ENCODE measurements at regions not wholly inside any gene's neighbourhood (a gene's known extent, or its start where the extent isn't known, plus 50 kb on each side); places are given as distances from the start of the nearest gene placed in this dataset.

GRCh38 chr4:14719053-14719452 is 283.2 kb upstream of the CPEB2 start:
- Mint-ChIP-seq H3K9me3 (no peaks in the 10 kb centered on the region), H3K27me3 (peaks cover 13 to 26% of the 10 kb centered on the region in 2 donors), H3K4me1 (ENCODE audit: low read depth in 2 of 2) (peaks cover 0 to 3% of the 10 kb centered on the region in 2 donors), H3K36me3 (ENCODE audit: insufficient read depth) (no peaks in the 10 kb centered on the region), H3K27ac (no peak overlapping the region), H3K4me3 (no peak overlapping the region)
- ATAC-seq (replicated peaks) (no peak), DNase-seq (no peak)

GRCh38 chr4:14726441-14726840 is 275.8 kb upstream of the CPEB2 start:
- Mint-ChIP-seq H3K36me3 (ENCODE audit: insufficient read depth) (no peaks in the 10 kb centered on the region), H3K27ac (no peak overlapping the region), H3K9me3 (no peaks in the 10 kb centered on the region), H3K27me3 (peaks cover 0 to 9% of the 10 kb centered on the region in 2 donors), H3K4me3 (no peak overlapping the region), H3K4me1 (ENCODE audit: low read depth in 2 of 2) (no peaks in the 10 kb centered on the region)
- ATAC-seq (replicated peaks) (no peak), DNase-seq (no peak)

DNA sequence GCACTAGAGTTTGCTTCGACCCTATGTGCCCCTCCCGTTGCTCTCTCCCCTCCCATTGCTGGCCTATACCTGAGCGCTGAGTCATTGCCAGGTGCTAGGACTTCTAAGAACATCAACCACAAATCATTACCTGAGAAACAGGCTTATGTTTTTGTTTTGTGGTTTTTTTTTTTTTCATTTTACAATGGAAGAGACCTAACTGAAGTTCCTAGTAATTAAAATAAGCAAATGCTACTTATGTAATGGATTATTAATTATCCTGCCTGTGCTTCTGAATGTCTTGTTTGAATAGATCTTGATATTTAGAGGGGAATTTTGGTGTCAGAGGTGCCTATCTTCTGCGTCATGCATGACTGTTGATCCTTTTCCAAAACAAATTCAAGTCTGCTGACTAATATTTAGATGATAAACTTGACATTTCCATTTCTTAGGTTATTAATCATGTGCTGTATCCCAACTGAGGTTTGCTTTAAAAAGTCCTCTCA is 275.4 kb upstream of the CPEB2 start:
- no peak for ATAC-seq (replicated peaks)
- Mint-ChIP-seq H3K27me3 (peaks cover 0 to 9% of the 10 kb centered on the region in 2 donors), H3K36me3 (ENCODE audit: insufficient read depth) (no peaks in the 10 kb centered on the region), H3K27ac (no peak overlapping the region), H3K4me3 (no peak overlapping the region), H3K4me1 (ENCODE audit: low read depth in 2 of 2) (no peaks in the 10 kb centered on the region), H3K9me3 (no peaks in the 10 kb centered on the region)
- no peak for DNase-seq

- no peaks in the 10 kb centered on the region for H3K36me3 Mint-ChIP-seq (ENCODE audit: insufficient read depth)
- no peak for DNase-seq
- H3K9me3 Mint-ChIP-seq = no peaks in the 10 kb centered on the region
- ATAC-seq (replicated peaks) = no peak
- H3K27ac Mint-ChIP-seq = no peak overlapping the region
- H3K27me3 Mint-ChIP-seq = peaks cover 0 to 9% of the 10 kb centered on the region in 2 donors
- H3K4me3 Mint-ChIP-seq = no peak overlapping the region
- H3K4me1 Mint-ChIP-seq (ENCODE audit: low read depth in 2 of 2) = no peaks in the 10 kb centered on the region
Observed at GRCh38 chr4:14729282-14730000, 272.8 kb upstream of the CPEB2 start.

DNA sequence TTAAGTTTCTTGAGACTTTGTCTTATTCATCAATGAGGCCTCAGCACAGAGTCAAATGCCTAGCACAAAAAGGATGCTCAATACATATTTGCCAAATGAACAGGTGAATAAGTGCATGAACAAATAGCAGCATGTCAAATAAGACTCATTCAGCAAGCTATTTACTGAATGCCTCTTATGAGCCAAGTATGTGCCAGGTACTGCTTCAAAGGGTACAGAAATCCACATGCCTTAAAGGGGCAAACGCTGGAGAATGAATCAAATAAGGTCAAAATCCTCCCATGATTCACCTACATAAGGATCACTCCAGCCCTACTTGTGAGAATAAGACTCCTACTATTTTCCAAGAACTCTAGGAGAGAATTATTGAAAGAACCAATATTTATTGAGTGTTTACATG is 260.2 kb upstream of the CPEB2 start:
- Mint-ChIP-seq H3K27ac (no peak overlapping the region), H3K9me3 (no peaks in the 10 kb centered on the region), H3K4me1 (ENCODE audit: low read depth in 2 of 2) (no peaks in the 10 kb centered on the region), H3K36me3 (ENCODE audit: insufficient read depth) (no peaks in the 10 kb centered on the region), H3K4me3 (no peak overlapping the region), H3K27me3 (peaks cover 8 to 17% of the 10 kb centered on the region in 2 donors)
- DNase-seq (no peak), ATAC-seq (replicated peaks) (no peak)

- peaks cover 8 to 28% of the 10 kb centered on the region in 2 donors for H3K27me3 Mint-ChIP-seq
- no peaks in the 10 kb centered on the region for H3K9me3 Mint-ChIP-seq
- no peak overlapping the region for H3K4me3 Mint-ChIP-seq
- H3K4me1 Mint-ChIP-seq (ENCODE audit: low read depth in 2 of 2) = no peaks in the 10 kb centered on the region
- H3K27ac Mint-ChIP-seq = no peak overlapping the region
- DNase-seq (no peak), ATAC-seq (replicated peaks) (no peak)
- H3K36me3 Mint-ChIP-seq (ENCODE audit: insufficient read depth) = no peaks in the 10 kb centered on the region
Observed at GRCh38 chr4:14743172-14743571, 259.1 kb upstream of the CPEB2 start.

DNA sequence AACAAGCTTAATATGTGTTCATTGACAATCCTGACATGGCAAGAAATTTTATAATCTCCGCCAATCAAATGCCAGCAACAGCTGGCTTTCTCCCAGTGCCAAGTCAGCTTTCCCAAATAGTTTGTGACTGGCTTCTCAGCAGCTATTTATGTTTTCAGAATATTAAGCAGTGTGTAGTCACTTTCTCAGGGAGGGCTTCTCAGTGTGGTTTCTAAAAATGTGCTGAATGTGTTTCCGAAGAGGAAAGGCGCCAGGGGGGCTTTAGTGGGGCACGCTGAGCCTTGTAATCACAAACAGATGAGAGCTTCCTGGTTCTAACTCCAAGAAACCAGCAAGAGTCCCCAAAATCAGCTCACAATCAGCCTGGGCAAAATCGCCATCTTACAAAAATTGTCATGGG is 258.7 kb upstream of the CPEB2 start:
- no peaks in the 10 kb centered on the region for H3K36me3 Mint-ChIP-seq (ENCODE audit: insufficient read depth)
- ATAC-seq (replicated peaks) (no peak), DNase-seq (no peak)
- no peaks in the 10 kb centered on the region for H3K9me3 Mint-ChIP-seq
- no peak overlapping the region for H3K4me3 Mint-ChIP-seq
- H3K27ac Mint-ChIP-seq = no peak overlapping the region
- H3K4me1 Mint-ChIP-seq (ENCODE audit: low read depth in 2 of 2) = no peaks in the 10 kb centered on the region
- H3K27me3 Mint-ChIP-seq = peaks cover 8 to 28% of the 10 kb centered on the region in 2 donors

DNA sequence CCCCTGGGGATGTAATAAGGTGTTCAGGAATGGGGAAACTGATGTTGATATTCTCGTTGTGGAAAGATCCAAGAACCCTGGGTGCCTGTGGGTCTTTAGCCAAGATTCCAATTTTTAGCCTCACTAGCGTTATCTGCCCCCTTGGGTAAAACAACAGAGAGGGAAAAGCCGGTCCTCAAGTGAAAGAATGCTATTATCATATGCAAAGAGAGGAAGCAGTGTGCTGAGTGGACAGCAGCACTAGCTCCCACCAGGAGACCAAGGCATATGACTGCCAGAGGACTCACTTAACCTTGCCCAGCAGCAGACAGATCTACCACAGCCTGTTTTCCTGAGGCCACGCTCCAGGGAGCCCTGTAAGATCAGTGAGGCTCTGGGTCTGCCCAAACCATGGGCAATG is 257.9 kb upstream of the CPEB2 start:
- H3K4me3 Mint-ChIP-seq = no peak overlapping the region
- peaks cover 8 to 28% of the 10 kb centered on the region in 2 donors for H3K27me3 Mint-ChIP-seq
- ATAC-seq (replicated peaks) (no peak), DNase-seq (no peak)
- no peaks in the 10 kb centered on the region for H3K36me3 Mint-ChIP-seq (ENCODE audit: insufficient read depth)
- no peaks in the 10 kb centered on the region for H3K4me1 Mint-ChIP-seq (ENCODE audit: low read depth in 2 of 2)
- no peaks in the 10 kb centered on the region for H3K9me3 Mint-ChIP-seq
- H3K27ac Mint-ChIP-seq = no peak overlapping the region

- Mint-ChIP-seq H3K36me3 (ENCODE audit: insufficient read depth) (no peaks in the 10 kb centered on the region), H3K9me3 (peaks cover 0 to 2% of the 10 kb centered on the region in 2 donors), H3K27ac (no peak overlapping the region), H3K4me3 (no peak overlapping the region), H3K27me3 (peaks cover 6 to 10% of the 10 kb centered on the region in 2 donors), H3K4me1 (ENCODE audit: low read depth in 2 of 2) (no peaks in the 10 kb centered on the region)
- no peak for DNase-seq
- no peak for ATAC-seq (replicated peaks)
Observed at GRCh38 chr4:14749910-14750309, 252.4 kb upstream of the CPEB2 start.

DNA sequence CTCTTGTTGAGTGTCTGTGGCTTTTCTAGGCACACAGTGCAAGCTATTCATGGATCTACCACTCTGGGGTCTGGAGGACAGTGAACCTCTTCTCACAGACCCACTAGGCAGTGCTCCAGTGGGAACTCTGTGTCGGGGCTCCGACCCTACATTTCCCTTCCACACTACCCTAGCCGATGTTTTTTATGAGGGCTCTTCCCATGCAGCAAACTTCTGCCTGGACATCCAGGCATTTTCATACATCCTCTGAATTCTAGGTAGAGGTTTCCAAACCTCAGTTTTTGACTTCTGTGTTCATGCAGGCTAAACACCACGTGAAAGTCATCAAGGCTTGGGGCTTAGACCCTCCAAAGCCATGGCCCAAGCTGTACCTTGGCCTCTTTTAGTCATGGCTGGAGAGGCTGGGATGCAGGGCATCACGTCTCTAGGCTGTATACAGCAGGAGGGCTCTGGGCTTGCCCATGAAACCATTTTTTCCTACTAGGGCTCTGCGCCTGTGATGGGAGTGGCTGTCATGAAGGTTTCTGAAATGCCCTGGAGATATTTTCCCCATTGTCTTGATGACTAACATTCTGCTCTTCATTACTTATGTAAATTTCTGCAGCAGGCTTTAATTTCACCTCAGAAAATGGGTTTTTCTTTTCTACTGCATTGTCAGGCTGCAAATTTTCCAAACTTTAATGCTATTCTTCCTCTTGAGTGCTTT is 249.8 kb upstream of the CPEB2 start:
- ATAC-seq (replicated peaks) (no peak), DNase-seq (no peak)
- H3K27me3 Mint-ChIP-seq = peaks cover 6% of the 10 kb centered on the region in 2 donors
- no peaks in the 10 kb centered on the region for H3K4me1 Mint-ChIP-seq (ENCODE audit: low read depth in 2 of 2)
- H3K36me3 Mint-ChIP-seq (ENCODE audit: insufficient read depth) = no peaks in the 10 kb centered on the region
- no peak overlapping the region for H3K4me3 Mint-ChIP-seq
- H3K27ac Mint-ChIP-seq = no peak overlapping the region
- peaks cover 0 to 2% of the 10 kb centered on the region in 2 donors for H3K9me3 Mint-ChIP-seq

GRCh38 chr4:14767142-14767541 is 235.1 kb upstream of the CPEB2 start:
- DNase-seq = no peak
- H3K4me3 Mint-ChIP-seq = no peak overlapping the region
- H3K9me3 Mint-ChIP-seq = no peaks in the 10 kb centered on the region
- H3K27ac Mint-ChIP-seq = no peak overlapping the region
- no peaks in the 10 kb centered on the region for H3K36me3 Mint-ChIP-seq (ENCODE audit: insufficient read depth)
- no peak for ATAC-seq (replicated peaks)
- H3K4me1 Mint-ChIP-seq (ENCODE audit: low read depth in 2 of 2) = no peaks in the 10 kb centered on the region
- peaks cover 0 to 15% of the 10 kb centered on the region in 2 donors for H3K27me3 Mint-ChIP-seq

DNA sequence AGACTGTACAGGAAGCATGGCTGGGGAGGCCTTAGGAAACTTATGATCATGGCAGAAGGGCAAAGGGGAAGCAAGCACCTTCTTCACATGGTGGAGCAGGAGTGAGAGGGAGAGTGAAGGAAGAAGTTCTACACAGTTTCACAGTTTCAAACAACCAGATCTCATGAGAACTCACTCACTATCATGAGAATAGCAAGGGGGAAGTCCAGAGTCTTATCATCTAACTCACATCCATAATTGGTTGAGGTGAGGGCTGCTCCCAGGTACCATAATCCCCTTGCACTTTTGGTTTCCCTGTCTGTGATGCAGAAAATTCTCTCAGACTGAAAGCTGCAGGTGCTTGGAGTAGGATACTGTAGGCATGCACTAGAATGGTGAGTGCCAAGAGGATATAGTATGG is 233.8 kb upstream of the CPEB2 start:
- Mint-ChIP-seq H3K9me3 (no peaks in the 10 kb centered on the region), H3K4me3 (no peak overlapping the region), H3K27me3 (peaks cover 0 to 15% of the 10 kb centered on the region in 2 donors), H3K27ac (no peak overlapping the region), H3K4me1 (ENCODE audit: low read depth in 2 of 2) (no peaks in the 10 kb centered on the region), H3K36me3 (ENCODE audit: insufficient read depth) (no peaks in the 10 kb centered on the region)
- ATAC-seq (replicated peaks) = no peak
- DNase-seq = no peak

DNA sequence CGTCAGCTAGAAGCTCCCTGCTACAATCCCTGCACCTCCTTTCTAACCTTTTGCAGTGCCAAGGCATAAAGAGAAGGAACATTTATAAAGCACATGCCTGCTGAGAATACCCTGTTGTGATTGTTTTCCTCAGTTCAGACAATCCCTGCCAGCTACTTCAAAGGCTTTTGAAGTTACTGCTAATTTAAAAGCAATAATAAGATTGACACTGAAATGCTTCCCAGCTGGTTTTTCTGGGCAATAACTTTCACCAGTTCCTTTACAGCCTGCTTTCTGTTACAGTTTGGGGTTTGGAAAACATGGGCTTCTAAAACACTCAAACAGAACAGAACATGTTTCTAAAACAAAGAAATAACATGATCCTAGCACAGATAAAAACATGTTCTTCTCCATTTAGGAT is 232.3 kb upstream of the CPEB2 start:
- no peak for DNase-seq
- Mint-ChIP-seq H3K36me3 (ENCODE audit: insufficient read depth) (no peaks in the 10 kb centered on the region), H3K4me1 (ENCODE audit: low read depth in 2 of 2) (no peaks in the 10 kb centered on the region), H3K4me3 (no peak overlapping the region), H3K27ac (no peak overlapping the region), H3K27me3 (peaks cover 0 to 15% of the 10 kb centered on the region in 2 donors), H3K9me3 (no peaks in the 10 kb centered on the region)
- no peak for ATAC-seq (replicated peaks)

DNA sequence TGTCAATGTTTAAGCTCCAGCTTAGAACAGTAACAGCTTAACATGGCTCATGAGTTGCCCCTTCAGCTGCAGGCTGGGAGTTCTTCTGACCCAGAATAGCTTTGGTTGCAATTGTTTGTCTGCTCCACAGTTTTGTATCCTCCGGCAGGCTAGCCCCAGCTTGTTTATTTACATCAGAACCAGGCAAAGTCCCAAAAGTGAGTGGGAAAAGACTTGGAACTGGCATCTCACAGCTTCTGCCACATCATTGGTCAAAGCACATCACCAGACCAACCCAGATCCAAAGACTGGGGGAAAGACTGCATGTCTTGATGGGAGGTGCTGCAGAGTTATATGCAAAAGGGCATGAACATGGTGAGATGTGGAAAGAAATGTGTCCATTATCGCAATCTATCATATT is 231.2 kb upstream of the CPEB2 start:
- Mint-ChIP-seq H3K27me3 (peaks cover 0 to 15% of the 10 kb centered on the region in 2 donors), H3K9me3 (no peaks in the 10 kb centered on the region), H3K36me3 (ENCODE audit: insufficient read depth) (no peaks in the 10 kb centered on the region), H3K4me3 (no peak overlapping the region), H3K27ac (no peak overlapping the region), H3K4me1 (ENCODE audit: low read depth in 2 of 2) (no peaks in the 10 kb centered on the region)
- DNase-seq (no peak), ATAC-seq (replicated peaks) (no peak)
